A549 (cell line): ENCODE measurements at regions not wholly inside any gene's neighbourhood (a gene's known extent, or its start where the extent isn't known, plus 50 kb on each side); places are given as distances from the start of the nearest gene placed in this dataset.

Experiments used
- ATAC-seq, 2 experiments: fragments of 200-7000 bp in 1 of 2; fragments of >200 bp in 1 of 2; cut with Nextera tagmentation in 1 of 2; cut with Tn5 transposase in 1 of 2; 3 replicates each; pipeline versions ENCODE4 v1.8.0 to v1.9.1; 2018 to 2020; ENCODE audit warnings: mild to moderate bottlenecking in 1 of 2, moderate library complexity in 1 of 2
- CTCF ChIA-PET: fragments of 300-600 bp; sonication (Branson Sonifier 250); formaldehyde crosslinking; extraction: SDS; loops from one replicate; lab custom pipeline; 2021; ENCODE audit warnings: antibody characterized with exemption, inconsistent platforms; lab: Yijun Ruan, JAX
- POLR2A ChIA-PET: fragments of 350-600 bp; formaldehyde crosslinking; extraction: SDS; loops from one replicate; lab custom pipeline; 2021; ENCODE audit warnings: antibody characterized with exemption, inconsistent platforms; lab: Yijun Ruan, JAX
- DNase-seq, 2 experiments: peaks; one replicate each; pipeline versions ENCODE4 v3.0.0 to v3.0.0-alpha.2; 2011 to 2016; ENCODE audit warnings: low read depth in 1 of 2, low spot score in 1 of 2
- FAIRE-seq: peaks from 2 replicates; lab custom pipeline; 2011; peaks lifted over from hg19 to GRCh38; lab: Jason Lieb, UNC
- H3K27ac ChIP-seq, 2 experiments: fragments of >200 bp; sonication (Bioruptor Twin); formaldehyde crosslinking; 3 replicates each; pipeline ENCODE4 v1.5.1; 2016 to 2017
- H3K4me1 ChIP-seq: fragments of >200 bp; sonication (Bioruptor Twin); formaldehyde crosslinking; 3 replicates; pipeline ENCODE4 v1.6.1; 2016
- H3K4me2 ChIP-seq: fragments of >200 bp; sonication (Bioruptor Twin); formaldehyde crosslinking; 3 replicates; pipeline ENCODE4 v1.6.1; 2016
- H3K4me3 ChIP-seq: fragments of >200 bp; sonication (Bioruptor Twin); formaldehyde crosslinking; 3 replicates; pipeline ENCODE4 v1.5.1; 2016
- H3K9me3 ChIP-seq: fragments of >200 bp; sonication (Bioruptor Twin); formaldehyde crosslinking; 3 replicates; pipeline ENCODE4 v1.6.1; 2016
- CBX2 ChIP-seq: fragments of 200-600 bp; sonication (generic); IDR thresholded peaks from 2 replicates; pipeline ENCODE4 v1.6.1; 2016; ENCODE audit warnings: low read depth, mild to moderate bottlenecking, borderline replicate concordance
- CHD4 ChIP-seq: fragments of 200-600 bp; sonication (generic); IDR thresholded peaks from 2 replicates; pipeline ENCODE4 v1.6.1; 2016; ENCODE audit warnings: antibody characterized with exemption, mild to moderate bottlenecking, borderline replicate concordance
- CTCF ChIP-seq: fragments of >200 bp; sonication (Bioruptor Twin); formaldehyde crosslinking; IDR thresholded peaks from 3 replicates; pipeline ENCODE4 v1.5.1; 2016
- EHF ChIP-seq: fragments of 250-450 bp; sonication (Bioruptor Pico); IDR thresholded peaks from 2 replicates; pipeline ENCODE4 v1.5.0; 2020; ENCODE audit warnings: mild to moderate bottlenecking
- EP300 ChIP-seq, 2 experiments: fragments of >200 bp; sonication (Bioruptor Twin); formaldehyde crosslinking; IDR thresholded peaks; 2 replicates in 1 of 2; 3 replicates in 1 of 2; pipeline ENCODE4 v1.6.1; 2016 to 2017
- FOSL2 ChIP-seq, 2 experiments: fragments of 450-650 bp in 1 of 2; fragments of >200 bp in 1 of 2; sonication (Bioruptor Twin) in 1 of 2; formaldehyde crosslinking; IDR thresholded peaks; 2 replicates each; pipeline versions ENCODE4 v1.5.0 to v1.6.1; 2016 to 2020; ENCODE audit warnings: mild to moderate bottlenecking in 1 of 2, moderate library complexity in 1 of 2
- HDAC2 ChIP-seq: fragments of 200-600 bp; sonication (generic); IDR thresholded peaks from 2 replicates; pipeline ENCODE4 v1.6.1; 2016
- HMGXB4 ChIP-seq: fragments of 250-450 bp; sonication (Bioruptor Pico); IDR thresholded peaks from 2 replicates; pipeline ENCODE4 v1.5.0; 2021; ENCODE audit warnings: mild to moderate bottlenecking, moderate library complexity, borderline replicate concordance
- HOXA7 ChIP-seq: fragments of 250-450 bp; sonication (Bioruptor Pico); IDR thresholded peaks from 2 replicates; pipeline ENCODE4 v1.5.0; 2020; ENCODE audit warnings: mild to moderate bottlenecking, moderate library complexity
- HOXB5 ChIP-seq: fragments of 250-450 bp; sonication (Bioruptor Pico); IDR thresholded peaks from 2 replicates; pipeline ENCODE4 v1.5.0; 2020; ENCODE audit warnings: mild to moderate bottlenecking, moderate library complexity
- MAFK ChIP-seq: fragments of 450-650 bp; IDR thresholded peaks from 2 replicates; pipeline ENCODE4 v1.6.1; 2014; ENCODE audit not compliant: partially characterized antibody
- NFE2L2 ChIP-seq: fragments of 150-350 bp; conservative IDR thresholded peaks from 2 replicates; pipeline ENCODE4 v1.6.1; 2014; ENCODE audit warnings: low read length
- NPAS2 ChIP-seq: fragments of 250-450 bp; sonication (Bioruptor Pico); IDR thresholded peaks from 2 replicates; pipeline ENCODE4 v1.8.0; 2022; ENCODE audit warnings: mild to moderate bottlenecking, moderate library complexity, borderline replicate concordance
- PBX3 ChIP-seq: IDR thresholded peaks from 2 replicates; pipeline ENCODE4 v1.6.1; 2012
- PHF8 ChIP-seq: fragments of 200-600 bp; sonication (generic); IDR thresholded peaks from 2 replicates; pipeline ENCODE4 v1.6.1; 2016; ENCODE audit warnings: low read depth, mild to moderate bottlenecking, antibody characterized with exemption, moderate library complexity, borderline replicate concordance
- POLR2A ChIP-seq: IDR thresholded peaks from 2 replicates; pipeline ENCODE4 v1.6.1; 2012; ENCODE audit warnings: mild to moderate bottlenecking, low read length
- RARB ChIP-seq: fragments of 250-450 bp; sonication (Bioruptor Pico); IDR thresholded peaks from 2 replicates; pipeline ENCODE4 v1.8.0; 2021; ENCODE audit warnings: mild to moderate bottlenecking, moderate library complexity
- RCOR1 ChIP-seq: fragments of 150-350 bp; IDR thresholded peaks from 2 replicates; pipeline ENCODE4 v1.6.1; 2014; ENCODE audit warnings: antibody characterized with exemption, low read length, low read depth
- RNF2 ChIP-seq: fragments of 200-600 bp; sonication (generic); IDR thresholded peaks from 2 replicates; pipeline ENCODE4 v1.6.1; 2016; ENCODE audit warnings: low read depth, mild to moderate bottlenecking, antibody characterized with exemption, moderate library complexity, borderline replicate concordance
- SMC3 ChIP-seq: fragments of >200 bp; sonication (Bioruptor Twin); formaldehyde crosslinking; IDR thresholded peaks from 3 replicates; pipeline ENCODE4 v1.6.1; 2018; ENCODE audit warnings: inconsistent platforms
- TFCP2L1 ChIP-seq: fragments of 250-450 bp; sonication (Bioruptor Pico); IDR thresholded peaks from 2 replicates; pipeline ENCODE4 v1.5.0; 2021; ENCODE audit warnings: mild to moderate bottlenecking
- TP53 ChIP-seq: fragments of 250-450 bp; sonication (Bioruptor Pico); IDR thresholded peaks from 2 replicates; pipeline ENCODE4 v1.5.0; 2021; ENCODE audit warnings: mild to moderate bottlenecking, moderate library complexity
- ZC3H11A ChIP-seq: fragments of 450-650 bp; IDR thresholded peaks from 2 replicates; pipeline ENCODE4 v1.6.1; 2014; ENCODE audit warnings: antibody characterized with exemption, mild to moderate bottlenecking
- ZNF302 ChIP-seq: fragments of 250-450 bp; sonication (Bioruptor Pico); IDR thresholded peaks from 2 replicates; pipeline ENCODE4 v1.9.0; 2021; ENCODE audit warnings: inconsistent platforms, mild to moderate bottlenecking, moderate library complexity
- whole genome bisulfite sequencing: methylation state at CpG from one replicate; pipeline ENCODE4 v1.1.6; 2017; ENCODE audit errors: missing lambda C conversion rate; 5-methylcytosine and 5-hydroxymethylcytosine counted together
- TF ChIP-seq, protein P1 (sequence below): IDR thresholded peaks from 2 replicates; pipeline ENCODE4 v1.6.1; 2012; ENCODE audit warnings: low read depth, borderline replicate concordance
- TF ChIP-seq, protein P2 (sequence below): fragments of 150-350 bp; IDR thresholded peaks from 2 replicates; pipeline ENCODE4 v1.6.1; 2014; ENCODE audit warnings: low read depth, mild to moderate bottlenecking, low read length
- TF ChIP-seq, protein P3 (sequence below): fragments of >200 bp; sonication (Bioruptor Twin); formaldehyde crosslinking; IDR thresholded peaks from 2 replicates; pipeline ENCODE4 v1.6.1; 2016

- TF ChIP-seq HMGXB4 = no peak
- TF ChIP-seq, all 56 proteins: peak for 0
These were observed 82.2 kb upstream of the C9orf72 start (continued) for GRCh38 chr9:27655441-27655840.

GRCh38 chr9:27659001-27659400, 85.7 kb upstream of the C9orf72 start:
- POLR2A ChIA-PET = no interaction called here

GRCh38 chr9:27659571-27659970, 86.3 kb upstream of the C9orf72 start:
- WGBS = 9% methylated on average over 3 of the region's 3 CpGs
- DNase-seq (no peak), FAIRE-seq (no peak), ATAC-seq (no peak)
- Histone ChIP-seq H3K27ac (no peak overlapping the region), H3K9me3 (no peaks in the 10 kb centered on the region), H3K4me2 (no peak overlapping the region), H3K4me1 (no peaks in the 10 kb centered on the region), H3K4me3 (no peak overlapping the region)
- POLR2A ChIA-PET = no interaction called here
- CTCF ChIA-PET = no interaction called here
- TF ChIP-seq NFE2L2 (no peak), PHF8 (no peak), TFCP2L1 (CRISPR knock-in tag) (no peak), MAFK (no peak), RNF2 (no peak), CBX2 (no peak), NPAS2 (CRISPR knock-in tag) (no peak), PBX3 (no peak), EP300 (IDR thresholded peaks at IDR 0.05) (no peak), TP53 (CRISPR knock-in tag) (no peak), POLR2A (no peak), RCOR1 (no peak), HOXA7 (CRISPR knock-in tag) (no peak), CHD4 (no peak), ZNF302 (no peak)
- TF ChIP-seq, protein P1, sequence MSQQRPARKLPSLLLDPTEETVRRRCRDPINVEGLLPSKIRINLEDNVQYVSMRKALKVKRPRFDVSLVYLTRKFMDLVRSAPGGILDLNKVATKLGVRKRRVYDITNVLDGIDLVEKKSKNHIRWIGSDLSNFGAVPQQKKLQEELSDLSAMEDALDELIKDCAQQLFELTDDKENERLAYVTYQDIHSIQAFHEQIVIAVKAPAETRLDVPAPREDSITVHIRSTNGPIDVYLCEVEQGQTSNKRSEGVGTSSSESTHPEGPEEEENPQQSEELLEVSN = no peak

More at GRCh38 chr9:27659001-27659400, 85.7 kb upstream of the C9orf72 start:
- no peak for DNase-seq
- ATAC-seq = no peak
- H3K4me2 ChIP-seq = no peak overlapping the region
- H3K9me3 ChIP-seq = no peaks in the 10 kb centered on the region
- no peak overlapping the region for H3K27ac ChIP-seq
- TF ChIP-seq ZC3H11A (no peak), PHF8 (no peak), RARB (no peak), TP53 (CRISPR knock-in tag) (no peak), CTCF (no peak), FOSL2 (IDR thresholded peaks at IDR 0.05) (no peak), FOSL2 (CRISPR knock-in tag; IDR thresholded peaks at IDR 0.05) (no peak), RNF2 (no peak), SMC3 (no peak), TFCP2L1 (CRISPR knock-in tag) (no peak), CBX2 (no peak), HDAC2 (no peak), EHF (CRISPR knock-in tag) (no peak), NPAS2 (CRISPR knock-in tag) (no peak), HOXB5 (CRISPR knock-in tag) (no peak)
- TF ChIP-seq, protein P1 = no peak
- TF ChIP-seq, protein P2, sequence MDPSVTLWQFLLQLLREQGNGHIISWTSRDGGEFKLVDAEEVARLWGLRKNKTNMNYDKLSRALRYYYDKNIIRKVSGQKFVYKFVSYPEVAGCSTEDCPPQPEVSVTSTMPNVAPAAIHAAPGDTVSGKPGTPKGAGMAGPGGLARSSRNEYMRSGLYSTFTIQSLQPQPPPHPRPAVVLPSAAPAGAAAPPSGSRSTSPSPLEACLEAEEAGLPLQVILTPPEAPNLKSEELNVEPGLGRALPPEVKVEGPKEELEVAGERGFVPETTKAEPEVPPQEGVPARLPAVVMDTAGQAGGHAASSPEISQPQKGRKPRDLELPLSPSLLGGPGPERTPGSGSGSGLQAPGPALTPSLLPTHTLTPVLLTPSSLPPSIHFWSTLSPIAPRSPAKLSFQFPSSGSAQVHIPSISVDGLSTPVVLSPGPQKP = no peak
- TF ChIP-seq, protein P3, sequence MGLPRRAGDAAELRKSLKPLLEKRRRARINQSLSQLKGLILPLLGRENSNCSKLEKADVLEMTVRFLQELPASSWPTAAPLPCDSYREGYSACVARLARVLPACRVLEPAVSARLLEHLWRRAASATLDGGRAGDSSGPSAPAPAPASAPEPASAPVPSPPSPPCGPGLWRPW = no peak
- H3K4me3 ChIP-seq = no peak overlapping the region
- WGBS = 15% methylated on average over 4 of the region's 4 CpGs
- FAIRE-seq = no peak
- CTCF ChIA-PET = no interaction called here
- no peaks in the 10 kb centered on the region for H3K4me1 ChIP-seq
